A549 (cell line): ENCODE measurements at regions not wholly inside any gene's neighbourhood (a gene's known extent, or its start where the extent isn't known, plus 50 kb on each side); places are given as distances from the start of the nearest gene placed in this dataset.

Source experiments
- CTCF ChIP-seq: fragments of >200 bp; sonication (Bioruptor Twin); formaldehyde crosslinking; IDR thresholded peaks from 3 replicates; pipeline ENCODE4 v1.5.1; 2016
- HDAC2 ChIP-seq: fragments of 200-600 bp; sonication (generic); IDR thresholded peaks from 2 replicates; pipeline ENCODE4 v1.6.1; 2016
- JUNB ChIP-seq: fragments of >200 bp; sonication (Bioruptor Twin); formaldehyde crosslinking; IDR thresholded peaks from 2 replicates; pipeline ENCODE4 v1.6.1; 2016

- no peak for TF ChIP-seq JUNB
- no peak for TF ChIP-seq HDAC2
- TF ChIP-seq CTCF: no peak
Observed at GRCh38 chr3:190252080-190252479, 70.2 kb downstream of the CLDN1 start.
